NCI-H187 treated with DMSO at 0.1 percent for 48 hours (cell line): ENCODE measurements at regions not wholly inside any gene's neighbourhood (a gene's known extent, or its start where the extent isn't known, plus 50 kb on each side); places are given as distances from the start of the nearest gene placed in this dataset.

Experiments used
- DNase-seq: peaks from one replicate; lab custom pipeline; 2025; lab: John Stamatoyannopoulos, UW

GRCh38 chr16:73879621-73880020 lies 417.0 kb upstream of the PSMD7 start:
- no peak for DNase-seq

- no peak for DNase-seq
These were observed 418.0 kb upstream of the PSMD7 start for GRCh38 chr16:73878611-73879010.

- DNase-seq: no peak
These were observed 419.5 kb upstream of the PSMD7 start for GRCh38 chr16:73877150-73877549.

- no peak for DNase-seq
These were observed 420.5 kb upstream of the PSMD7 start for GRCh38 chr16:73875996-73876690.

GRCh38 chr16:73874324-73874723 lies 422.3 kb upstream of the PSMD7 start:
- no peak for DNase-seq

GRCh38 chr16:73873643-73874042 lies 423.0 kb upstream of the PSMD7 start:
- no peak for DNase-seq

GRCh38 chr16:73872856-73873255 lies 423.8 kb upstream of the PSMD7 start:
- DNase-seq: no peak

GRCh38 chr16:73871088-73871733 lies 425.4 kb upstream of the PSMD7 start:
- no peak for DNase-seq

GRCh38 chr16:73869126-73869525 lies 427.5 kb upstream of the PSMD7 start:
- no peak for DNase-seq

- DNase-seq: no peak
These were observed 431.7 kb upstream of the PSMD7 start for GRCh38 chr16:73864868-73865267.

GRCh38 chr16:73858326-73858725 lies 438.3 kb upstream of the PSMD7 start:
- no peak for DNase-seq

- DNase-seq: no peak
These were observed 442.6 kb upstream of the PSMD7 start for GRCh38 chr16:73853968-73854367.

GRCh38 chr16:73852561-73852960 lies 444.1 kb upstream of the PSMD7 start:
- DNase-seq: no peak

GRCh38 chr16:73848993-73849392 lies 447.6 kb upstream of the PSMD7 start:
- DNase-seq: no peak

GRCh38 chr16:73847090-73847489 lies 449.5 kb upstream of the PSMD7 start:
- DNase-seq: no peak

GRCh38 chr16:73846356-73846755 lies 450.3 kb upstream of the PSMD7 start:
- DNase-seq: no peak

- DNase-seq: no peak
These were observed 450.6 kb upstream of the PSMD7 start for GRCh38 chr16:73846007-73846330.

GRCh38 chr16:73845238-73846006 lies 451.2 kb upstream of the PSMD7 start:
- no peak for DNase-seq

GRCh38 chr16:73840728-73841127 lies 455.9 kb upstream of the PSMD7 start:
- DNase-seq: no peak

- DNase-seq: no peak
These were observed 465.4 kb upstream of the PSMD7 start for GRCh38 chr16:73831220-73831619.

GRCh38 chr16:73823205-73823849 lies 473.3 kb upstream of the PSMD7 start:
- DNase-seq: no peak

- DNase-seq: no peak
These were observed 478.9 kb upstream of the PSMD7 start for GRCh38 chr16:73817526-73818324.
